Ovary (tissue), 7 donors: ENCODE measurements at regions not wholly inside any gene's neighbourhood (a gene's known extent, or its start where the extent isn't known, plus 50 kb on each side); places are given as distances from the start of the nearest gene placed in this dataset.

Source experiments
- DNase-seq, 5 donors: peaks; one replicate each; pipeline ENCODE4 v3.0.0-alpha.2; 2019 to 2020
- H3K27ac ChIP-seq, 2 donors: fragments of 200-600 bp; one replicate each; pipeline versions ENCODE4 v1.5.1 to v1.8.0; 2019 to 2022
- H3K27me3 ChIP-seq: fragments of 200-600 bp; one replicate; pipeline ENCODE4 v1.8.0; 2022
- H3K36me3 ChIP-seq: fragments of 200-600 bp; sonication (generic); one replicate; pipeline ENCODE4 v1.5.1; 2019
- H3K4me1 ChIP-seq: one replicate; pipeline ENCODE4 v1.8.1; 2013; ENCODE audit warnings: mild to moderate bottlenecking, moderate library complexity; ENCODE audit not compliant: insufficient read depth
- H3K4me3 ChIP-seq: fragments of 200-600 bp; sonication (generic); one replicate; pipeline ENCODE4 v1.5.1; 2017
- H3K9me3 ChIP-seq, 2 donors: fragments of 200-600 bp in 1 of 2; sonication (generic) in 1 of 2; one replicate each; pipeline versions ENCODE4 v1.5.1 to v1.8.1; 2013 to 2019; ENCODE audit warnings: mild to moderate bottlenecking in 1 of 2, moderate library complexity in 1 of 2
- EP300 ChIP-seq: sonication (generic); formaldehyde crosslinking; IDR thresholded peaks from one replicate; pipeline ENCODE4 v1.6.1; 2017; ENCODE audit warnings: antibody characterized with exemption
- POLR2A ChIP-seq: fragments of 450-650 bp; IDR thresholded peaks from one replicate; pipeline ENCODE4 v1.6.1; 2017; ENCODE audit warnings: antibody characterized with exemption, mild to moderate bottlenecking, moderate library complexity
- WGBS, 3 donors: extraction: QIAGEN DNeasy Blood & Tissue Kit in 1 of 3; methylation state at CpG; one replicate each; pipeline versions ENCODE4 v1.1.5 to v1.1.7; 2013 to 2017; 5-methylcytosine and 5-hydroxymethylcytosine counted together
- intact Hi-C, 4 donors: fragments of 100-400 bp; cut with DNase I; formaldehyde crosslinking; loops; one replicate each; pipeline versions ENCODE4 v1.11.0 to v1.15.1; 2022 to 2023
- TF ChIP-seq, protein P1 (sequence below), 3 donors: fragments of 450-650 bp in 2 of 3; fragments of 200-600 bp in 1 of 3; IDR thresholded peaks; one replicate each; pipeline versions ENCODE4 v1.5.1 to v1.8.0; 2016 to 2022; ENCODE audit warnings: antibody characterized with exemption in 3 of 3, mild to moderate bottlenecking in 1 of 3
- donor health status: DM: no; HTN: no; CAD: no; lungs with moderate emphysema.
- donor health status: DM: no; HTN: no; CAD: no.
- donor health status: Bipolar disorder and iron deficiency.
- donor health status: DM: no; HTN: no; CAD: no.
- donor health status: DM: yes; HTN: yes; CAD: no.

DNA sequence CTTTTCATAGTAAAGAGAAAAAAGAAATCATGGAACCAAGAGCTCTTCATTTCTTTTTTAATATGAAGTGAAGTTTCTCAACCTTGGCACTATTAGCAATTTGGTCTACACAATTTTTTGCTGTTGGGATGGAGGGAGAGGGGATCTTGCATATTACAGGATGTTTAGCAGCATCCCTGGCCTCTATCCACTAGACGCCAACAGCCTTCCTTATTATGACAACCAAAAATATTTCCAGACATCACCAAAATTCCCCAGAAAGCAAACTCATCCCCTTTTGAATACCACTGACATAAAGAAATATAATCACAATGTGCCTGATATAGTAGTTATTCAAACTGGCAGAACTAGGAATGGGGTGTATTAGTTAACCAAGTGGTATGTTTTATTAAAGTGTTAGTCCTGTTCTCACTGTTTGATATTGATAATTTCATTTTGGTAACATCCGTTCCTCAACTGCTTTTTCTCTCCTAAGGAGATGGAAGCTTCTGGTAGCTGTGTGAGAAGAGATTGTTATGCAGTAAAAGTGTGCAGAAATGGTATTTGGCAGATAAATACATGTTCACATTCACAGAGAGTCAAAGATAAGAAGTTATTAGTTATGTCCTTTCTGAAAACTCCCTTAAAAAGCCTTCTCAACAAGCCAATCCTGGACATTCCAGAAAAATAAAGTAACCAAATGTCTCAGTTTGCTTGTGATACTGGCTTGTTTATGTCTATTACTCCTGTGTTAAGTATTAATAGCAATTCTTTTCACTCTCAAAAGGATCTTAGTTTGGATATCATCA lies 699.9 kb downstream of the C12orf50 start:
- no peak for DNase-seq
- Histone ChIP-seq H3K9me3 (no peaks in the 10 kb centered on the region), H3K27me3 (no peaks in the 10 kb centered on the region), H3K4me1 (no peaks in the 10 kb centered on the region), H3K4me3 (no peak overlapping the region), H3K27ac (no peak overlapping the region), H3K36me3 (no peaks in the 10 kb centered on the region)
- intact Hi-C loops = no loop called here
- WGBS, 3 donors = 13 to 18% (median 14%) methylated on average over 2 of the region's 2 CpGs
- TF ChIP-seq EP300 (no peak), POLR2A (no peak)
- TF ChIP-seq, protein P1, sequence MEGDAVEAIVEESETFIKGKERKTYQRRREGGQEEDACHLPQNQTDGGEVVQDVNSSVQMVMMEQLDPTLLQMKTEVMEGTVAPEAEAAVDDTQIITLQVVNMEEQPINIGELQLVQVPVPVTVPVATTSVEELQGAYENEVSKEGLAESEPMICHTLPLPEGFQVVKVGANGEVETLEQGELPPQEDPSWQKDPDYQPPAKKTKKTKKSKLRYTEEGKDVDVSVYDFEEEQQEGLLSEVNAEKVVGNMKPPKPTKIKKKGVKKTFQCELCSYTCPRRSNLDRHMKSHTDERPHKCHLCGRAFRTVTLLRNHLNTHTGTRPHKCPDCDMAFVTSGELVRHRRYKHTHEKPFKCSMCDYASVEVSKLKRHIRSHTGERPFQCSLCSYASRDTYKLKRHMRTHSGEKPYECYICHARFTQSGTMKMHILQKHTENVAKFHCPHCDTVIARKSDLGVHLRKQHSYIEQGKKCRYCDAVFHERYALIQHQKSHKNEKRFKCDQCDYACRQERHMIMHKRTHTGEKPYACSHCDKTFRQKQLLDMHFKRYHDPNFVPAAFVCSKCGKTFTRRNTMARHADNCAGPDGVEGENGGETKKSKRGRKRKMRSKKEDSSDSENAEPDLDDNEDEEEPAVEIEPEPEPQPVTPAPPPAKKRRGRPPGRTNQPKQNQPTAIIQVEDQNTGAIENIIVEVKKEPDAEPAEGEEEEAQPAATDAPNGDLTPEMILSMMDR (IDR thresholded peaks at IDR 0.05) = no peak

DNA sequence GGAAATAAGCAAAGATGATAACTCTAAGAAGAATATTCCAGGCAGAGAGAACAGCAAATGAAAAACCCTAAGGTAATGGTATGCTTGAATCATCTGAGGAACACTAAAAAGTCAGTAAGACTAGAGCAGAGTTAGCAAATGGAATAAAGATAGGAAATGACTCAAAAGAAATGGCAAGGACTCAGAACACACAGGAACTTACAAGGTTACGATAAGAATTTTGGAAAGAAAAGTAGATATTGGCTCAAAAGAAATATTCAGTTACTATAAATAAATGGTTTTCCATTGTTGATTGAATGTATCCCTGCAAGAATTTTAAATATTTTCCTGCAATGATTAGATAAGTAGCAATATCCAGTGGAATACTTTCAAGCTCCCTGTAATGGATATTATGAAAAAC lies 705.8 kb downstream of the C12orf50 start:
- WGBS, 3 donors = 3 to 6% (median 4%) methylated on average over 1 of the region's 1 CpG
- Histone ChIP-seq H3K27me3 (no peaks in the 10 kb centered on the region), H3K27ac (no peak overlapping the region), H3K4me1 (no peaks in the 10 kb centered on the region), H3K36me3 (no peaks in the 10 kb centered on the region), H3K9me3 (no peaks in the 10 kb centered on the region), H3K4me3 (no peak overlapping the region)
- intact Hi-C loops = no loop called here
- TF ChIP-seq EP300 (no peak), POLR2A (no peak)
- TF ChIP-seq, protein P1 (IDR thresholded peaks at IDR 0.05) = no peak
- no peak for DNase-seq

DNA sequence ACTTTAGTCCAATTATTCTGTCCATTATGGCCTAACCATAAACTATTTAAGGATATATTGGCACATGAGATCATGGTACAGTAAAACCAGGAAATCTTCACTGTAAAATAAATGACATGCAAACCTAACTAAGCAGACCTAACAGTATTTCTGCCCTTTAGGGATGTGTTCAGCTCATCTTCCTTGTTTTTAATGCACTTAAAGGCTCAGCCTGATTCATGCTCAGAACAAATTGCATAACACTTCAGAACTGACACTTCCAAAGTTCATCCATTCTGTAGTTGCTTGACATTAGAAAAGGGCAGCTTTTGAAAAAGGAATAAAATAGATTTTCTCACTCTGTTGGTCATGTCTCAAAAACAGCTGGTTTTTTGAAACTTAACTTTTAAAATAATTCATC lies 708.5 kb downstream of the C12orf50 start:
- no peak overlapping the region for H3K4me3 ChIP-seq
- TF ChIP-seq POLR2A = no peak
- H3K27ac ChIP-seq = no peak overlapping the region
- DNase-seq = no peak
- H3K4me1 ChIP-seq = no peaks in the 10 kb centered on the region
- no peaks in the 10 kb centered on the region for H3K27me3 ChIP-seq
- no peaks in the 10 kb centered on the region for H3K36me3 ChIP-seq
- no peaks in the 10 kb centered on the region for H3K9me3 ChIP-seq
- intact Hi-C loops = no loop called here

DNA sequence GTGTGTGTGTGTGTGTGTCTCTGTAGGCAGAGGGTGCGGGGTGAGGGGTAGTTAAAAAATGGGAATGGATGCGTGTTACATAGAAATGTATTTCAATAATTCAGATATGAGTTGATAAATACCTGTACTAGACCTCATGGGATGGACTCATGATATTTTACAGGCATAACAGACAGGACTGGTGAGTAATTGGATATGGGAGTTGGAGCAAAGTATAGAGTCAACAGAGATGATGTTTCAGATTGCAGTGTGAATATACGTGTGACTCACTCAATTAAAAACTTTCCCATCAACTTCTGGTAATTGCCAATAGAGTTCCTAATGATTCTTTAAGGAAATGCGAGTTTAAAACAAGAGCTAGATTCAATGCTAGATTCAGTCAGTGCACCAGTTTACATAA lies 711.9 kb downstream of the C12orf50 start:
- TF ChIP-seq, protein P1 (IDR thresholded peaks at IDR 0.05) = no peak
- TF ChIP-seq POLR2A (no peak), EP300 (no peak)
- DNase-seq = no peak
- Histone ChIP-seq H3K36me3 (no peaks in the 10 kb centered on the region), H3K4me3 (no peak overlapping the region), H3K4me1 (no peaks in the 10 kb centered on the region), H3K9me3 (no peaks in the 10 kb centered on the region), H3K27me3 (no peaks in the 10 kb centered on the region), H3K27ac (no peak overlapping the region)
- 94 to 96% (median 94%) methylated on average over 4 of the region's 4 CpGs for WGBS, 3 donors
- intact Hi-C loops = no loop called here

DNA sequence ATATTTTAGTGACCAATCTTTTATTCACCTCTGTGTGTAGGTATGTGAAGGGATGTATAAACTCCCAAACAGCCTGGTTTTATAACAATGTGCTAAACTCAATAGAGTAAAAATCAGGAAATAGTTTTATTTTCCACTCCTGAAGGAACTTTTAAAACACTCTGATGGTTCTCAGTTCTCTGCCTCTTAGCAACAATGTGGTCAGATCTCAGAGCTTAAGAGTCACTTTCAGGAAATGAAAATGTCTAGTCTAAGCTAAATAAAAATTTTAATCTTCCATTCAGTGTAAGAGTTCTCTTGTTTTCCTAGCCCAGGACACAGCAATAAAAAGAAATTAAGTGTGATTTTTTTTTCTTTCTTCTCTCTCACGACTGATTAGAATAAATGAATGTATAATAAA lies 718.0 kb downstream of the C12orf50 start:
- no peak for DNase-seq
- Histone ChIP-seq H3K4me1 (no peaks in the 10 kb centered on the region), H3K27me3 (no peaks in the 10 kb centered on the region), H3K36me3 (no peaks in the 10 kb centered on the region), H3K9me3 (no peaks in the 10 kb centered on the region), H3K4me3 (no peak overlapping the region), H3K27ac (no peak overlapping the region)
- WGBS, 3 donors = 32 to 46% (median 40%) methylated on average over 1 of the region's 1 CpG
- intact Hi-C loops = no loop called here
- TF ChIP-seq, protein P1 (IDR thresholded peaks at IDR 0.05) = no peak
- TF ChIP-seq EP300 (no peak), POLR2A (no peak)
